HG03060 (cell line): ENCODE measurements at regions not wholly inside any gene's neighbourhood (a gene's known extent, or its start where the extent isn't known, plus 50 kb on each side); places are given as distances from the start of the nearest gene placed in this dataset.
"Not testable (repeated sequence)": the region's sequence is repeated elsewhere in the genome, so short reads cannot be mapped to it uniquely, and the experiment has no call there.

Experiments used
- ATAC-seq: cut with Tn5 transposase; IDR thresholded peaks from one replicate; pipeline ENCODE4 v1.9.1; 2021; ENCODE audit warnings: low read depth, moderate number of reproducible peaks; ENCODE audit not compliant: unreplicated experiment

- ATAC-seq, result no peak
Measured at GRCh38 chr9:89670801-89671434, 66.1 kb downstream of the GADD45G start.

- ATAC-seq, result no peak
Measured at GRCh38 chr9:89674667-89675057, 69.8 kb downstream of the GADD45G start.

GRCh38 chr9:89675058-89675742, 70.4 kb downstream of the GADD45G start:
- no peak for ATAC-seq

GRCh38 chr9:89676281-89676680, 71.5 kb downstream of the GADD45G start:
- ATAC-seq, result no peak

GRCh38 chr9:89677702-89678395, 73.0 kb downstream of the GADD45G start:
- ATAC-seq, result no peak

- ATAC-seq, result no peak
Measured at GRCh38 chr9:89678396-89679015, 73.7 kb downstream of the GADD45G start.

GRCh38 chr9:89679016-89679415, 74.2 kb downstream of the GADD45G start:
- ATAC-seq, result no peak

GRCh38 chr9:89679581-89679980, 74.8 kb downstream of the GADD45G start:
- no peak for ATAC-seq

- ATAC-seq, result no peak
Measured at GRCh38 chr9:89680547-89681467, 76.0 kb downstream of the GADD45G start.

- not testable (repeated sequence) for ATAC-seq
Measured at GRCh38 chr9:89681468-89681859, 76.7 kb downstream of the GADD45G start.

GRCh38 chr9:89683626-89684025, 78.8 kb downstream of the GADD45G start:
- no peak for ATAC-seq

GRCh38 chr9:89684218-89684617, 79.4 kb downstream of the GADD45G start:
- no peak for ATAC-seq

GRCh38 chr9:89684912-89685636, 80.3 kb downstream of the GADD45G start:
- ATAC-seq, result no peak

- ATAC-seq, result no peak
Measured at GRCh38 chr9:89685698-89686097, 80.9 kb downstream of the GADD45G start.

GRCh38 chr9:89686126-89686525, 81.3 kb downstream of the GADD45G start:
- ATAC-seq, result no peak

GRCh38 chr9:89686621-89687020, 81.8 kb downstream of the GADD45G start:
- no peak for ATAC-seq

GRCh38 chr9:89687188-89687587, 82.4 kb downstream of the GADD45G start:
- no peak for ATAC-seq

GRCh38 chr9:89687848-89688247, 83.0 kb downstream of the GADD45G start:
- ATAC-seq, result no peak

- not testable (repeated sequence) for ATAC-seq
Measured at GRCh38 chr9:89689321-89689720, 84.5 kb downstream of the GADD45G start.
